ENCODE measurements at regions not wholly inside any gene's neighbourhood (a gene's known extent, or its start where the extent isn't known, plus 50 kb on each side); places are given as distances from the start of the nearest gene placed in this dataset.
"Not testable (repeated sequence)": the region's sequence is repeated elsewhere in the genome, so short reads cannot be mapped to it uniquely, and the experiment has no call there.

DNA sequence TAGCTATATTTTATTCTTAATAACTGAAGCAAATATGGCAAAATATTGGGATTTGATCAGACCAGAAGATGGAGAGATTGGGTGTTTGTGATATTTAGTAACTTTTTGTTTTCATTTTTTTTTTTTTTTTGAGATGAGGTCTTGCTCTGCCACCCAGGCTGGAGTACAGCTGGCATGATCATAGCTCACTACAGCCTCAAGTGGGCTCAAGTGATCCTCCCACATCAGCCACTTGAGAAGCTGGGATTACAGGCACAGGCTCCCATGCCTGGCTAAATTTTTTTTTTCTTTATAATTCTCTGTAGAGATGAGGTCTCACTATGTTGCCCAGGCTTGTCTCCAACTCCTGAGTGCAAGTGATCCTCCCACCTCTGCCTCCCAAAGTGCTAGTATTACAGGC is 686.4 kb downstream of the CDY1 start:
- not testable (repeated sequence) for TF ChIP-seq CTCF, POLR2A (IDR thresholded peaks at IDR 0.05)

Data from testis (tissue), 2 donors.